ENCODE measurements at regions not wholly inside any gene's neighbourhood (a gene's known extent, or its start where the extent isn't known, plus 50 kb on each side); places are given as distances from the start of the nearest gene placed in this dataset.

DNA sequence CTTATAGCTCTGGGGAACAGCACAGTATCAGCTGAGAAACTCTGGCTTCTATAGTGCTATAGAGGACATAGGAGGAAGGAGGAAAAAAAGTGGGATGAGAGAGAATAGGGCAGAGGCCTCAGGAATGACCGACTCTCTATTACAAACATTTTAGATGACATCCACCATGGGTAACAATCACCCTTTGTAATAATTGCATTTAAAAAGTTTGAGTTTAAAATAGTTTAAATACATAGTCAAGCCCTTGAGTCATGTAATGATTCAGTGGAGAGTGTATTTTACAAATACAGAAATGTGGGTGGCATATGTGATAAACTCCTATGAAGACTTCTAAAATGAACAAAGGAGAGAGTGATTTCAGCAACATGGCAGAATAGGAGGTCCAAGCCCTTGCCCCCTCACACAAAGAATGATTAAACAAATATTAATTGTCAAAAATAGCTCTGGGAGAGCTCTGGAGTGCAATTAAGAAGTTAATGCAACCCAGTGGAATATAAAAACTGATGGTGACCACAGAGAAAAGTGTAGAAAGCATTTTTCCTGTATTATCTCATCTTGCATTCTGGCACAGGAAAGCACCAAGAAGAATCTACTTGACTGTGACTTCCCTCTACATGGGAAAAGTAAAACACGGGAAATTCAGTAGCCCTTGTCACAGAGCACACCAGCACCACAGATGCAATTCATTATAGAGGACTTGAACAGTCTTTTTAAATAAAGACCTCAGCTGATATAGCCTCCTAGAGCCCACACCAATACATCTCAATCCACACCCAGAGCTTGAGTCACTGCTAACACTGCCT lies 569.0 kb upstream of the SORCS1 start:
- no peak for DNase-seq

- DNase-seq, result no peak
Observed at GRCh38 chr10:107732045-107732444, 567.5 kb upstream of the SORCS1 start.

GRCh38 chr10:107728807-107729206 lies 564.3 kb upstream of the SORCS1 start:
- DNase-seq, result no peak

DNA sequence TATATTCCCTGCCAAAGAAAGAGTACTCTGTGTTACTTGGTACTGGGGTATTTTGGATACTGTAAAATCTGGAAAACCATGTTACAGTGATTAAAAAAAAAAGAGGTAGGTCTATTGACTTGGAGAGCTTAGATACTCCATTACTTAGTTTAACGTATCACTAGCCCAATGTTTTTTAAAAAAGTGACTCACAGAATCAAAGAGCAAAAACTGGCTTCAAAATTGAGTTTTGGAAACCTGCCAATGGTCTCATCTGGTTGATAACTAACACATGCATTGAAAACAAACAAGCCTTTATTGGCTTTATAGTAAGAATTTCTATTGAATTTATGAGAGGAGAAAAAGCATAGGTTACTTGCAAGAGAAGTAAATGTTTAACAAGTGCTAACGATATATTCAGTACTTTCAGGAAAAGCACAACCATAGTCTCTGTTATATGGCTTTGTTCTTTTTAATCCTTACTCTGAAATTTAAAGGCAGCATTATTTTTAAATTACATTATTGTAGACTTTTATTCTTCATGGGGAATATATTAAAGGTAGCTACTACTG lies 563.3 kb upstream of the SORCS1 start:
- no peak for DNase-seq

- no peak for DNase-seq
Observed at GRCh38 chr10:107718864-107719263, 554.4 kb upstream of the SORCS1 start.

DNA sequence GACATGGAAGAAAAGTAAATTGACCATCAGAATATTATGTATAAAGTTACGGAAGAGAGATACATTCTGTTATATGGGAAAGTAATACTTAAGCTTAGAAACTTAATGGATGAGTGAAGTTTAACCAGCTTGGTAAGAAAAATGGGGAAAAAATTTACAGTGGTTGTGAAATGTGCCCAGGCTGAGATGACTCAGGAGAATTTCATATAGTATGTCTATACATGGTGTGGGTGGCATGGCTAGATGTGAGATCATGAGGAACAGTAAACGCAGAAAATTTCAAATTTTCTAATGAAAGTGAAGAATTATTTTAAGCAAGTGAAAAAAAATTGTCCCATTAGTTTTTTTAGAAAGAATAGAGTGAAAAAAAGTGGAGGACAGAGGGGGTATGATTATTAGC lies 552.5 kb upstream of the SORCS1 start:
- no peak for DNase-seq

GRCh38 chr10:107715565-107715964 lies 551.1 kb upstream of the SORCS1 start:
- no peak for DNase-seq

GRCh38 chr10:107708981-107709380 lies 544.5 kb upstream of the SORCS1 start:
- no peak for DNase-seq

DNA sequence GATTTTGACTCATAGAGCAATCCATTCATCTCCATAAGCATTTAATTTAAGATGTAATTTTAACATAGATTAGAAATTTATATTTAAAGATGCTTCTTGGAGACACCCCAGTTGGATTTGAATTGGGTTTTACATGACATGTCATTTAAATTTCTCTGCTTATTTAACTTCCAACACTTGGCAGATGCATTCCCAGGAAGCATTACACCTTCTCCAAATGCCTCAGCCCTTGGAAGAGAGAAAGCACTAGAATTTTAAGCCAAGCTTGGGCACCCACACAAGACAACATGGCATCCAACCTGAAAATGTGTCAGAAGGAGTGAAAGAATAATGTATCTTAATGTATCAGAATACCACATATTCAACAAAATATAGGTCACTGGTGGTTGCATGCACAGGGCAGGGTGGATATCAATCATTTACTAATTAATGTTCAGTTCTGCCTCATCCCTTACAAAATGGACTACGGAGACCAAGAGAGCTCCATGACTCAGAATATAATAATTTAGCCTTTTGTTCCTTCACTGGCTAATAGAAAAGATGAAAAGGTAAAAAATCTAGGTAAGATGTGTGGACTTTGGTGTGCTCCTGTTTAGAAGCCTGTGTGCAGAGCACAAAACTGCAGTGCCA lies 541.7 kb upstream of the SORCS1 start:
- DNase-seq, result no peak

- no peak for DNase-seq
Observed at GRCh38 chr10:107701943-107702342, 537.4 kb upstream of the SORCS1 start.

DNA sequence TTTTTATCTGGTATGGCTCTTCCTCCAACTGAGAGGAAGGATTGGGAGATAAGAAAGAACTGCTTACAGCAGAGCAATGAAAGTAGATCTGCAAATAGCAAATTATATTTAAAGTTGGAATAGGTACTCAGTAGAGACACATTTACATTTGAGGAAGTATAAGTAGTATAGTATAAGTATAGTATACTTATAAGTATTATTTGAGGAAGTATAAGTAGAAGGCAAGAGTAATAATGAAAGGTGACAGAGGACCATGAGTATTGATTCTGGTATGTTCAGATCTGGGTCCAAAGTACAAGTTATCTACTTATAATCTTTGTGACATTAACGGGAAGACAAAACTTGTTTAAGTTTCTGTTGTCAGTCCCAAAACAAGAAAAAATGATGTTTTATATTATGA lies 527.6 kb upstream of the SORCS1 start:
- no peak for DNase-seq

DNA sequence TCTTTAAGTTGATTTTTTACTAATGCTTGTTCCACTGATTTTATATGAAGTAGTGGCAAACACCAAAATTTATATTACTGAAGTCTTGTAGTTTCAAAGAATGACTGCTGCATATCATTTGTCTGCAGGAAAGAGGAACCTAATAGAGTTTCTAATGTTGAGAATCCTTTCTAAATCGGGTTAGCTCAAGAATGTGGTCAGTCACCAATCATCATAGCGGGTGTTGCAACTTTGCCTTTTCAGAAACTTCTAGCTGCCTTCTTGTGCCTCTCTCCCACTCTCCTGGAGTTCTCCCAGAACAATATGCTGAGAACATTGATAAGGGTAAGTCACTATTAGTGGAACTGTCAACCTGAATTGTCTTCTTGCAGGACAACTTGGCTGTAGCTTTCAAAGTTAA lies 524.8 kb upstream of the SORCS1 start:
- no peak for DNase-seq

DNA sequence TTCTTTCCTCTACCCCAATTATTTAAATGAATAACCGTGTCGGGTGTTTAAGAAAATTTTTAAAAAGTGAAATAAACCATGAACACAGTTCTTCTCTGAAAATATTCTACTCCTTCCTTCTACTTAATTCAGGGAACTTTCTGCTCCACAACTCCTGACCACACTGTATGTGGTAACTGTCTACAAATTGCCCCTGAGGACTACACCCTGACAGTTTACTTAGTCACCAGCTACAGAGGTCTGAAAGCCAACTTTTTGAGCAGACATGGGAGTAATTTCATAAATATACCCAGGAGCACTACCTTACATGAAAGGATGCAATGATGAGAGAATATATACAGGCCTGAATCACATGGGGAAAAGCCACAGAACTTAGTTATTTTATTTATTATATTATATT lies 523.2 kb upstream of the SORCS1 start:
- no peak for DNase-seq

DNA sequence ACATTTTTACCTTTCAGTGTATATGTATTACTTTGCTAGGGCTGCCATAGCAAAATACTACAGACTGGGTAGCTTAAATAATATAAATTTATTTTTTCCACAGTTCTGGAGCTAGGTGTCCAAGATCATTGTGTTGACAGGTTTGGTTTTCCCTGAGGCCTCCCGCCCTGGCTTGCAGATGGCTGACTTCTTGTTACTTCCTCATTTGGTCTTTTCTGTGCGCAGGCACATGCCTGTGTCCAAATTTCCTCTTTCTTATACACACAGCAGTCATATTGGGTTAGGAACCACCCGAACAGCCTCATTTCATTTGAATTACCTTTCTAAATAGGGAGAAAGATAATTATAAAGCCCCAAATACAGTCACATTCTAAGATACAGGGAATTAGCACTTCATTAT lies 521.6 kb upstream of the SORCS1 start:
- DNase-seq, result no peak

DNA sequence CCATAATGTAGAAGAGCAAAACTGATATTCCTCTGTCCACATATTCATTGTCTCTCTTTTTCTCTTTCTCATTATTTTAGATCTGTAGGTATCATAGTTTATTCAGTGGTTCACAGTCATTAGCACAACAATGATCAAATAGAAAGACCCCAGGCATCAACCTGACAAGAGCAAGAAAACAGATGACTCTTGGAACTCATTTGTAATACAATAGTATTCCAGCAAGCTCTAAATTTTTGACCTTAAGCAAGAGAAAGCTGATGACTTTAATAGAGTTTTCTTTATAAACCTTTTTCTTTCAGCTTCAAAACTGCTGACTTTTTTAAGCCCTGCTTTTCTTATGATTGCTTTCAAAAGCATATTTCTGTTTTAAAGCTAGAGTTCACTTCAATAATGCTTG lies 507.5 kb upstream of the SORCS1 start:
- no peak for DNase-seq

- DNase-seq, result no peak
Observed at GRCh38 chr10:107666214-107666613, 501.7 kb upstream of the SORCS1 start.

DNA sequence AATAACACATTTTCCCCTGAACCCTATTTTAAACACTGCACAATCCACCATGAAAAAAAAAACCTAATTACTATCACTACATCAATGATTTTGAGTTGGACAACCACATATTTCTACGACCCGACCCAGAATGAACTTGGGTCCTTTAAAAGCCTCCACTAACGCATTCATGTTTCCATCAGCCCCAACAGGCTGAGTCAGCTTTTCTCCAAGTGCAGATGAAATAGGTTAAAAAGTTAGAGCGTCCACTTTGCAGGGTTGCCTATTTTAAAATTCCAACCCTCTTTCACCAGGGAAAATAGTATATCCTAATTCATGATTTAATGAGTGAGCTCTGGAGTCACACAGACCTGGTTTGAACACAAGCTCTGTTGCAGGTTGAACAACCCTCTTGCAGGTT lies 501.0 kb upstream of the SORCS1 start:
- no peak for DNase-seq

DNA sequence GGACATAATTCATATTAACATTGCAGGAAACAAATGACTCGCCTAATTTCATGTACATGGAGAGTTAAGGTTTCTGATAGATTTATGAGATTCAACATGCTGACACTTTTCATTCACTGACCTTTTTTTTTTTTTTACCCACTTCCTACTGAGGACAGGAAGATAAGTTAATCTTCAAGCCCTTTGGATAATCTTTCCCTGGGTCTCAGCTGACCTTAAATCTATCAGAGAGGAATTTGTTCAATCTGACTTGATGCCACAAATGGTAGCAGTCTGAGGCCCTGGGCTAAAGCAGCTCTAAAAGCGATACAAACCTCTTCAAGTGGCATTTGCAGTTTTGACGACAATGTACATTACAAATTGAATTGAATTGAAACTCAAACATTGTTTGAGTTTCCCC lies 493.3 kb upstream of the SORCS1 start:
- DNase-seq, result no peak

- no peak for DNase-seq
Observed at GRCh38 chr10:107656932-107657331, 492.4 kb upstream of the SORCS1 start.

DNA sequence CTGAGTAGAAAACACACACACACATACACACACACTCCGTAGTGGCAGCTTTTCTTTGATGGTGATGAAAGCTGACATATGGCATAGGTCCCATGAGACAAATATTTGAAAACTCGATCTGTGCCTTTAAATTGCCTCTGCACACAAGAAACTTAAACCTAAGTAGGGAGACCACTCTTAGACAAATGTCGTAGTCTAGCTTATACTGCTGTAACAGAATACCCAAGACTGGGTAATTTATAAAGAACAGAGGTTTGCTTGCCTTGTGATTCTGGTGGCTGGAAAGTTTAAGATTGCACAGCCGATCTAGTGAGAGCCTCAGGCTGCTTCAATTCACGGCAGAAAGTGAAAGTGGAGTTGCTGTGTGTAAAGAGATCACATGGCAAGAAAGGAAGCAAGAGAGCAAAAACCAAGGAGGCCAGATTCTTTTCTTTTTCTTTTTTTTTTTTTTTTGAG lies 489.4 kb upstream of the SORCS1 start:
- no peak for DNase-seq

- no peak for DNase-seq
Observed at GRCh38 chr10:107650939-107651338, 486.4 kb upstream of the SORCS1 start.

- no peak for DNase-seq
Observed at GRCh38 chr10:107649249-107649648, 484.7 kb upstream of the SORCS1 start.

- no peak for DNase-seq
Observed at GRCh38 chr10:107647462-107647861, 483.0 kb upstream of the SORCS1 start.

DNA sequence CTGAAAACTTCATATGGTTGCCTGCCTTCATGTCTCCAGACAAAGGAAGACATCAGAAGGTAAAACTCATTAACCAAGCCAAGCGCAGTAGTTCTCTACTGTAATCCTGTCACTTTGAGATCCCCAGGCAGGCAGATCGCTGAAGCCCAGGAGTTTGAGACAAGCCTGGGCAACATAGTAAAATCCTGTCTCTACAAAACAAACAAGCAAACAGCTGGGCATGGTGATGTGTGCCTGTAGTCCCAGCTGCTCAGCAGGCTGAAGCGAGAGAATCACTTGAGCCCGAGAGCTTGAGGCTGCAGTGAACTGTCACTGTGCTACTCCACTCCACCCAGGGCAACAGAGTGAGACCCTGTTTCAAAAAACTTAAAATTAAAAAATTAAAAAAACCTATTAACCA lies 467.4 kb upstream of the SORCS1 start:
- no peak for DNase-seq
